ENCODE measurements at regions not wholly inside any gene's neighbourhood (a gene's known extent, or its start where the extent isn't known, plus 50 kb on each side); places are given as distances from the start of the nearest gene placed in this dataset.
A peak's percentile ranks its signal among the peaks of the same experiment; 100 is the strongest.

- H3K4me2 ChIP-seq (ENCODE audit: insufficient read depth, low read length) = peak overlapping the region; percentile 63
- H2AFZ ChIP-seq (ENCODE audit: low read depth, low read length) = peak overlapping the region; percentile 81
- H3K27me3 ChIP-seq (ENCODE audit: control insufficient read depth in 2 of 2, insufficient read depth in 2 of 2, low read length in 2 of 2) = no peaks in the 10 kb centered on the region
- peak in 3 of 4 experiments; percentile 6 to 15 (median 6) for DNase-seq (ENCODE audit: extremely low read depth in 1 of 4, low spot score in 3 of 4)
- peak overlapping the region; percentile 8 for H3K4me3 ChIP-seq
- no peak for FAIRE-seq
- in situ Hi-C loops (cut with MboI) = no loop called here
- H3K36me3 ChIP-seq (ENCODE audit: control insufficient read depth, insufficient read depth, low read length) = no peaks in the 10 kb centered on the region
- peaks cover 24% of the 10 kb centered on the region for H3K79me2 ChIP-seq (ENCODE audit: control insufficient read depth, insufficient read depth, low read length)
- CTCF ChIA-PET (ENCODE audit: low intra/inter-chr PET ratio) = no interaction called here
- no peak for ATAC-seq
- H3K9ac ChIP-seq (ENCODE audit: insufficient read depth in 1 of 2, low read depth in 2 of 2, low read length in 2 of 2) = peak overlapping the region in 1 of 2 experiments; percentile 53; a peak in 1 of 4 replicates
- peak overlapping the region; percentile 41 for H3K27ac ChIP-seq (ENCODE audit: extremely low read depth, low read depth, low read length)
- peak; percentile 53; the same call in 1 of the 2 replicates for TF ChIP-seq JUND (IDR thresholded peaks at IDR 0.05; ENCODE audit: borderline replicate concordance, low read depth, low read length)
- TF ChIP-seq JUND (tag; IDR thresholded peaks at IDR 0.05; ENCODE audit: borderline replicate concordance, low read depth, low read length) = peak; percentile 53; the same call in 1 of the 3 replicates
- 0 out of 2 replicates have a peak, but pooled peaks have one; percentile 56 for TF ChIP-seq ATF3 (IDR thresholded peaks at IDR 0.05)
- no peak for TF ChIP-seq ATF3 (CRISPR knock-in tag; conservative IDR thresholded peaks at IDR 0.05)
- TF ChIP-seq FOSL1 (tag; conservative IDR thresholded peaks at IDR 0.05) = peak; percentile 54; the same call in 1 of the 2 replicates
- no peak for TF ChIP-seq NR2F6 (CRISPR knock-in tag; IDR thresholded peaks at IDR 0.05)
- H4K20me1 ChIP-seq (replicated peaks; ENCODE audit: control insufficient read depth, insufficient read depth, low read length) = no peaks in the 10 kb centered on the region
- BruUV-seq (replicated peaks) = no TSS peak
- intact Hi-C loops (cut with micrococcal nuclease) = no loop called here
- POLR2A ChIA-PET = interaction anchor here (0.9 kb wide), 1 partner anchor 25 kb away, joined by 4 read pairs; no protein-coding TSS in a partner anchor
- H3K9me3 ChIP-seq (replicated peaks; ENCODE audit: control insufficient read depth, insufficient read depth, low read depth, low read length) = no peaks in the 10 kb centered on the region
- 8% methylated on average over 3 of the region's 6 CpGs for WGBS (ENCODE audit: insufficient coverage, low coverage, missing lambda C conversion rate)
- no peaks in the 10 kb centered on the region; a peak in 2 of 5 replicates for H3K4me1 ChIP-seq (replicated peaks in 1 of 2; ENCODE audit: control insufficient read depth in 2 of 2, insufficient read depth in 2 of 2, low read length in 2 of 2)
- H3K9me1 ChIP-seq (ENCODE audit: control insufficient read depth, insufficient read depth, low read length) = no peaks in the 10 kb centered on the region
Observed at GRCh38 chrX:45771114-45771513, 570.4 kb upstream of the DIPK2B start.
